Ecto neural progenitor cell (in vitro differentiated cells): ENCODE measurements at regions not wholly inside any gene's neighbourhood (a gene's known extent, or its start where the extent isn't known, plus 50 kb on each side); places are given as distances from the start of the nearest gene placed in this dataset.
"Not testable (repeated sequence)": the region's sequence is repeated elsewhere in the genome, so short reads cannot be mapped to it uniquely, and the experiment has no call there.

Experiments used
- DNase-seq: peaks from one replicate; pipeline ENCODE4 v3.0.0-alpha.2; 2018; ENCODE audit warnings: low spot score

- no peak for DNase-seq
Measured at GRCh38 chrX:94612140-94612539, 938.1 kb downstream of the FAM133A start.

GRCh38 chrX:94633237-94633636 lies 959.2 kb downstream of the FAM133A start:
- no peak for DNase-seq

DNA sequence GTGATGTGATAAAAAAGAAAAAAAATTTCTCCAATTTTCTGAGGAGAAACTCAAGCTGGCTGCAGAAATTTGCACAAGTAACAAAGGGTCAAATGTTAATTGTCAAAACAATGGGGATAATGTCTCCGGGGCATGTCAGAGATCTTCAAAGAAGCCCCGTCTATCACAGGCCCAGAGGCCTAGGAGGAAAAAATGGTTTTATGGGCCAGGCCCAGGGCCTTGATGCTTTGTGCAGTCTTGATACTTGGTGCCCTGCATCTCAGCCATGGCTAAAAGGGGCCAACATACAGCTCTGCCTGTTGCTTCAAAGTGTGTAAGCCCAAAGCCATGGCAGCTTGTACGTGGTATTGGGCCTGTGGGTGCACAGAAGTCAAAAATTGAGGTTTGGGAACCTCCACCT lies 961.0 kb downstream of the FAM133A start:
- no peak for DNase-seq

GRCh38 chrX:94645726-94646125 lies 971.7 kb downstream of the FAM133A start:
- no peak for DNase-seq

DNA sequence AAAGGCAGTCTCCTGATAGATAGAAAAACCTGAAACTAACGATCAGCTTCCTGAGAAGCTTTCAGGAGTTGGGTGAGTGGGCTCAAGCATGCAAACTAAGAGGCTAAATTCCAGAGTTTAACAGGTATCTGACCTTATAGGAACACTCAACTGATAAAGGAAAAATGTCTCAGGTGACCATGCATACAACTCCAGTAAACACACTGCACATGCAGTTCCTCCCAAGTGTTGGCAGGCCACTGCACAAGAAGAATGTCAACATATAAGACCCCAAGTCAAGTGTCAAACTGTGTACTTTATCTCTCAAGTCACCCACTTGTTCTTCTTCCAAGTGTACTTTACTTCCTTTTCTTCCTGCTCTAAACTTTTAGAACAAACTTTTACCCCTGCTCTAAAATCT lies 981.2 kb downstream of the FAM133A start:
- no peak for DNase-seq

DNA sequence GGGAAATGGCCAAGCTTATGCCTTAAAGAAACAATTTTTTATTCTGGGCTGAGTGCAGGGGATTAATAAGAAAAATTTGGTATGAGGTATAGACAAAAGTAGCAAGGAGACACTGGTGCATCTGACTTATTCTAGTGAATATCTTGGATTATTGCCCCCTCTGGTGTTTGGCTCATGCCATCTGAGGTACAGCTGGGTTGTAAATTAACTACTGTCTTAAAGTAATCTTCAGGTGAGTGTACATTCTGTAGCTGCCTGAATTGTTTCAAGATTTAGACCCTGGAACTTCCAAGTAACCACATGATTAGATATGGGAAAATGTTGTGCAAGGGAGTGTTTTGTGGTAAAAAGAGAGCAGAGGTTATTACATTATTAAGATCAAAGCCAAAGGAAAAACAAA lies 988.7 kb downstream of the FAM133A start:
- no peak for DNase-seq

DNA sequence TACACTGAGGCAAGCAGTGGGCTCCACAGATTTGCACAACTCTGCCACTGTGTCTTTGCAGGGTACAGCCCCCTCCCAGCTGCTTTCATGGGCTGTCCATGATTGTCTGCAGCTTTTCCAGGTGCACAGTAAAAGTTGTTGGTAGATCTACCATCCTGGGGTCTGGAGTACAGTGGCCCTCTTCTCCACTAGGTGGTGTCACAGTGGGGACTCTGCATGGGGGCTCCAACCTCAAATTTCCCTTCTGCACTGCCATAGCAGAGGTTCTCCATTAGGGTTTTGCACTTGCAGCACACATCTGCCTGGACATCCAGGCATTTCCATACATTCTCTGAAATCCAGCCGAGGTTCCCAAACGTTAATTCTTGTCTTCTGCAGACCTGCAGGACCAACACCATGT lies 1002.3 kb downstream of the FAM133A start:
- no peak for DNase-seq

DNA sequence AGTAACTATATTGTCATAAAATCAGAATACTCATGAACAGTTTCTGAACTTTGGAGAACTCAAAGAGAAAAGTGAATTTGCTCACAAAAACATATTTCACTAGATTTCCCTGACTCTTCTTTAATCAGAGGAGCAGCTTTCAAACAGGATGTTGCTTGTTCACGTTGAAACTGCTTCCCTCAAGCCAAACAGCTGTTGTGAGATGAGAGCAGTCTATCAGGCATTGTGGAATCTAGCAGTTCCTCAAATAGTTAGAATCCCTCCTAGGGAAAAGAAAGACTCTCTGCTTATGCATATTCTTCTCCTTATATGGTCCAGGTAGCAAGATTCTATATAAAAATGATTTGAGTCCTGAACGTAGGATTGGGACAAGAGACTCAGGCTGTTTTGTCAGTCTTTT lies 1012.1 kb downstream of the FAM133A start:
- DNase-seq = no peak

DNA sequence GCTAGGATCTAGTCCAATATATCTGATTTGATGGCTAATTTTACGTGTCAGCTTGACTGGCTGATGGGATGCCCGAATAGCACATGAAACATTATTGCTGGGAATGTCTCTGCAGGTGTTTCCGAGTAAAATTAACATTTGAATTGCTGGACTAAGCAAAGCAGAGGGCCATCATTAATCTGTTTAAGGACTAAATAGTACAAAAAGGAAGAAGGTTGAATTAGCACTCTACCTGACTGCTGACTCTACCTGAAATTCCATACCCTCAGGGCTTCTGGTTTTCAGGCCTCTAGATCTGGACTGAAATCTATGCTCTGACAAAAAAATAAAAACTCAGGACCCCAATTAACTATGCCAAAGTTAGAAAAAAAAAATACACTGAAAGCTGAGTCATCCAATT lies 1021.9 kb downstream of the FAM133A start:
- no peak for DNase-seq

DNA sequence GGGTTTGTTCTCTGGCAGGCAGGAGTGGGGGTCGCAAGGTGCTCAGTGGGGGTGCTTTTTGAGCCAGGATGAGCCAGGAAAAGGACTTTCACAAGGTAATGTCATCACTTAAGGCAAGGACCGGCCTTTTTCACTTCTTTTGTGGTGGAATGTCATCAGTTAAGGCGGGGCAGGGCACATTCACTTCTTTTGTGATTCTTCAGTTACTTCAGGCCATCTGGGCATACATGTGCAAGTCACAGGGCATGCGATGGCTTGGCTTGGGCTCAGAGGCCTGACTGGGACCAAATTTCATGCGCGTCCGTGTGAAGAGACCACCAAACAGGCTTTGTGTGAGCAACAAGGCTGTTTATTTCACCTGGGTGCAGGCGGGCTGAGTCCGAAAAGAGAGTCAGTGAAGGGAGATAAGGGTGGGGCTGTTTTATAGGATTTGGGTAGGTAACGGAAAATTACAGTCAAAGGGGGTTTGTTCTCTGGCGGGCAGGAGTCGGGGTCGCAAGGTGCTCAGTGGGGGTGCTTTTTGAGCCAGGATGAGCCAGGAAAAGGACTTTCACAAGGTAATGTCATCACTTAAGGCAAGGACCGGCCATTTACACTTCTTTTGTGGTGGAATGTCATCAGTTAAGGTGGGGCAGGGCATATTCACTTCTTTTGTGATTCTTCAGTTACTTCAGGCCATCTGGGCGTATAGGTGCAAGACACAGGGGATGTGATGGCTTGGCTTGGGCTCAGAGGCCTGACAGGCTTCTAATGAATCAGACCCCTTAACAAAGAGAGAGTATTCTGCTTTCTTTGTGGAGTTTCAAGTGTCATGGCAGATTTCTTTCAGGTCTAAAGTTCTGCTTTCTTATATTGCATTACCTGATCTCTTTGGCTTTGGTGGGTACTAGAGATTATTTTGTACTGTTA lies 1030.6 kb downstream of the FAM133A start:
- DNase-seq = not testable (repeated sequence)

DNA sequence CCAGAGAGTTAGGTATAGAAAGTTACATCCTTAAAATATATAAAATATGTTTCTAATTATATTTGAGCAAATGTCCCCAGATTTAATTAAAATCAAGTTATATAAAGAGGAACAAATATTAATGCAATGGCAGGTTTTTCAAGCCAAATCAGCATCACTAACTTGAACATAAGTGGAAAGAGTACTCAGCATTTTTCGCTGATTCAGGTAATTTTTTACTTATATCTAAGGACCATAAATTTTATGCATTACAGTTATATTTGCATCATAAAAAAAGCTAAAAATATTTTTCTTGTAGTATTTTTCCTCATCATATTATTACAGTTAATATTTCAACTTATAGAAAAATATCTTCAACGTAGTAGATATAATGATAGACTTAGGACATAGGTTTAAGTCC lies 1047.4 kb downstream of the FAM133A start:
- DNase-seq = no peak

GRCh38 chrX:94722578-94722977 lies 1048.6 kb downstream of the FAM133A start:
- DNase-seq = no peak

GRCh38 chrX:94742772-94743171 lies 1068.8 kb downstream of the FAM133A start:
- DNase-seq = no peak

DNA sequence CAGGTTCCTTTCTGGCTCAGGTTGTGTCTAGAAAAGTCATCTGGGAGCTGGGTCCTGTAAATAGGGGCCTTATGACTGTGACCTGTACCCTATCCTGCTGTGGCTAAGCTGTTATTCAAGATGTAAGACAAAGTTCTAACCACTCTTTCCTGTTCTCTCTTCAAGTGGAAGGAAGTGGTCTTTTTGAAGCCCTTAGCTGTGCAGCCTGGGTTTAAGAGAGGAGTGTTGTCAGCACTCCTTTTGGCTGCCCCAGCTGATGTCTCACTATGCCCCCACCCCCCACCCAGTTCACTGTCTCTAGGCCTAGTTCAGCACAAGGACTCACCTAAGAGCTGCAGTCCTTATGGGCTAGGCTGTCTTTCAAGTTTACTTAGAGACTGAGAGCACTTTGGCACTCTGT lies 1069.5 kb downstream of the FAM133A start:
- no peak for DNase-seq

DNA sequence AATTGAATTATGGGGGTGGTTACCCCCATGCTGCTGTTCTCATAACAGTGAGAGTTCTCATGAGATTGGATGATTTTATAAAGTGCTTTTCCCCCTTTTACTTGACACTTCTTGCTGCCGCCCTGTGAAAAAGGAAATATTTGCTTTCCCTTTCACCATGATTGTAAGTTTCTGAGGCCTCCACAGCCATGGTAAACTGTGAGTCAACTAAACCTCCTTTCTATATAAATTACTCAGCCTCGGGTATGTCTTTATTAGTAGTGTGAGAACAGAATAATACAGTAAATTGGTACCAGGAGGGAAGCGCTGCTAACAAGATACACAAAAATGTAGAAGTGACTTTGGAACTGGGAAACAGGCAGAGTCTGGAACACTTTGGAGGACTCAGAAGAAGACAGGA lies 1070.8 kb downstream of the FAM133A start:
- DNase-seq = no peak

GRCh38 chrX:94751611-94752010 lies 1077.6 kb downstream of the FAM133A start:
- DNase-seq = no peak

DNA sequence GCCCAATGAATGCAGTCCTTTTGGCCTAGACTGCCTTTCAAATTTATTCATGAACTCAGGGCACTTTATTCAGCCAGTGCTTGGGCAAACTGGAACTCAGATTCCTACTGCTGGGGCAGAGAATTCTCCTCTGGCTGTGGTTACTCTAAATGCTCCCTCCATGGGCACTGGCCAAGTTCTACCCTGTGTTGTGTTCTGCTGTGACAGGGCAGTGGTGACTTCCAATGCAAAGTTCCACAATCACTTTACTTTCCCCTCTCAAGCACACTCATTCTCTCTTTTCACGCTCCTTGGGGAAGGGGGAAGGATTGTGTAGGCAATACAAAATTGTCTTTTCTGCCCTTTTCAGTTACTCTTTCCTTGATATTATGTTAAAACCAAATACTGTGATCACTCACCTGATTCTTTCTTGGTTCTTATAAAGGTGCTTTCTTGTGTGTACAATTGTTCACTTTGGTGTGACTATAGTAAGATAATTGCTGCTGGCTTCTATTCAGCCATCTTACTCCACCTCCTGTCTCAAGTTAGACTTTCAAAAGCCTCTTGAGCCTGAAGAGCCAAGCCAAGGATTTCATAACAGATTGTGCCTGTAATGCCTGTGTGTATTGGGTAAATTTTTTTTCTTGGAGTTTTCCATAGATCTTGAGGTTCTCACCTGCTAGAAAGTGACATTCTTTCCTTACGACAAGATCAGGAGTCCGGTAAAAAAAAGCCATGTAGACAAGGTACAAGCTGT lies 1078.6 kb downstream of the FAM133A start:
- no peak for DNase-seq

DNA sequence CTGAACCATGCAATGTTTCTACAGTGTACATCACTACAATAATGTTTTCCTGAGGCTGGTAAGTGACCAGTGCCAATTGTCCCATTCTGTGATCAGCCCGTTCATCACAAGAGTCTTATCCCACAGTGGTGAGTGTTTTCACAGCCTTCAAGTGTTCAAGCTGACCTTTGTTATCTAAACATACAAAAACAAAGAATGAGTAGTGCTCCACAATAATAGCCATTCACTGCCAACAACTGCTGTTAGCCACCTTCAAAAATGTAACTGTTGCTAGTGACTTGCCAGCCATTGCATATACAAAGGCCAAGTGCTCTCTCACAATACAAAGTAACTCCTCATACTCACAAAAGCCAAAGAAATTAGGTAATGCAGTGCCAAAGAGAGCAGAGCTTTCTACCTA lies 1084.1 kb downstream of the FAM133A start:
- DNase-seq = no peak

GRCh38 chrX:94775640-94776039 lies 1101.6 kb downstream of the FAM133A start:
- DNase-seq = no peak

- DNase-seq = no peak
Measured at GRCh38 chrX:94813541-94813940, 1139.5 kb downstream of the FAM133A start.

- no peak for DNase-seq
Measured at GRCh38 chrX:94814216-94814615, 1140.2 kb downstream of the FAM133A start.

DNA sequence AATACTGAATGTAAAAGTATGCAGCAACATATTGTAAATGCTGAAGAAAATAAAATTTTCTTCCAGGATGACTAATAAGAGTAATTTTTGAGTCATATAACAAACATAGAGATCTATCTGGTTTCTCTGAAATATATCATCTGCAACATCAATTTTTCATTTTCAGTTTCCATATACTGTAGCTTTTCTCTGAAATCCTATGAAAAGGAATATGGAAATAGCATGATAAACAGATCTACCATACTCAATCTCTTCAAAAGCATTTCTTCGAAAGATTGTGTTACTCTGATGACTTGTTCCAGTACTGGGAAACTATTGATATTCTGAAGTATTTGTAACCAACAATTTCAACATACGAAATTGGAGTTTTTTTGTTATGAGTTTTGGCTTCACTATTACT lies 1156.7 kb downstream of the FAM133A start:
- DNase-seq = no peak

DNA sequence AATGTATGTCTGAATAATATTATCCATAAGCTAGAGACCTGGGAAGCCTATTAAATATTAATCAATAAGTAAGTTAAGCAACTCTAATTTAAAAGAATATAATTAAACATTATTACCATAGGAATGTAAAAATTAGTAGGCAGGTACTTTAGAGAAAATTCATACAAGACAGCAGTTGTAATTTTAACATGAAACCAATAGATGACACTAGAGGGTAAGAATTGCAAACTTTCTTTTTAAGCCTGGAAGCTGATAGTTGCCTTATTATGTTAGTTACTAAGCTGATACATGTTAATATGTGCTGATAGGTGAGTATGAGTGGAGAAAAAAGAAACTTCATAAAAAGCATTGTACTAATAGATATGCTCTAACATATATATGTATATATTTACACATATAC lies 1157.4 kb downstream of the FAM133A start:
- no peak for DNase-seq
